SK-N-SH (cell line): ENCODE measurements at regions not wholly inside any gene's neighbourhood (a gene's known extent, or its start where the extent isn't known, plus 50 kb on each side); places are given as distances from the start of the nearest gene placed in this dataset.

ENCODE experiments used
- CTCF ChIA-PET: fragments of 300-600, 350-600 bp; formaldehyde crosslinking; extraction: SDS; loops from one replicate; lab custom pipeline; 2021; lab: Yijun Ruan, JAX
- POLR2A ChIA-PET: fragments of 350-600 bp; sonication (Branson Sonifier 250); formaldehyde crosslinking; extraction: SDS; loops from one replicate; lab custom pipeline; 2020; ENCODE audit warnings: antibody characterized with exemption, inconsistent platforms; lab: Yijun Ruan, JAX
- DNase-seq: peaks from one replicate; pipeline ENCODE4 v3.0.0; 2012
- H2AFZ ChIP-seq: fragments of 200-600 bp; sonication (generic); 2 replicates; pipeline ENCODE4 v1.8.1; 2016; ENCODE audit warnings: antibody characterized with exemption, mild to moderate bottlenecking, low read depth
- H3F3A ChIP-seq: fragments of 200-600 bp; sonication (generic); replicated peaks from 2 replicates; pipeline ENCODE3; 2016; ENCODE audit warnings: antibody characterized with exemption, mild to moderate bottlenecking; ENCODE audit not compliant: insufficient read depth
- H3K27ac ChIP-seq, 2 experiments: fragments of 200-500 bp in 1 of 2; fragments of 200-600 bp in 1 of 2; sonication (Bioruptor generic) in 1 of 2; sonication (generic), shearing (Covaris generic) in 1 of 2; 2 replicates each; pipeline versions ENCODE4 v1.5.1 to v1.6.1; 2014 to 2016; ENCODE audit warnings: low read depth in 2 of 2, inconsistent platforms in 1 of 2, low read length in 1 of 2, mild to moderate bottlenecking in 1 of 2, mixed read lengths in 1 of 2
- H3K27me3 ChIP-seq: fragments of 200-600 bp; sonication (generic), shearing (Covaris generic); 2 replicates; pipeline ENCODE4 v1.6.1; 2016; ENCODE audit warnings: mixed run types; ENCODE audit not compliant: insufficient read depth
- H3K36me3 ChIP-seq, 2 experiments: fragments of 200-500 bp in 1 of 2; fragments of 200-600 bp in 1 of 2; sonication (Bioruptor generic) in 1 of 2; sonication (generic) in 1 of 2; replicated peaks in 1 of 2; 2 replicates each; pipeline versions ENCODE3 to v1.5.1; 2014 to 2016; ENCODE audit warnings: low read length in 1 of 2, mild to moderate bottlenecking in 1 of 2; ENCODE audit not compliant: insufficient read depth in 2 of 2, control insufficient read depth in 1 of 2
- H3K4me1 ChIP-seq, 2 experiments: fragments of 200-500 bp in 1 of 2; fragments of 200-600 bp in 1 of 2; sonication (Bioruptor generic) in 1 of 2; sonication (generic), shearing (Covaris generic) in 1 of 2; 2 replicates each; pipeline versions ENCODE4 v1.5.1 to v1.6.1; 2014 to 2016; ENCODE audit warnings: low read depth in 1 of 2, low read length in 1 of 2, mixed run types in 1 of 2; ENCODE audit not compliant: insufficient read depth in 2 of 2, control insufficient read depth in 1 of 2
- H3K4me2 ChIP-seq: fragments of 200-600 bp; sonication (generic), shearing (Covaris generic); 2 replicates; pipeline ENCODE4 v1.6.1; 2017; ENCODE audit warnings: mixed run types
- H3K4me3 ChIP-seq, 2 experiments: fragments of 200-500 bp in 1 of 2; fragments of 200-600 bp in 1 of 2; sonication (Bioruptor generic) in 1 of 2; sonication (generic), shearing (Covaris generic) in 1 of 2; 2 replicates each; pipeline versions ENCODE4 v1.5.1 to v1.8.1; 2014 to 2016; ENCODE audit warnings: low read depth in 2 of 2, inconsistent platforms in 1 of 2, low read length in 1 of 2, mild to moderate bottlenecking in 1 of 2, mixed read lengths in 1 of 2, moderate library complexity in 1 of 2
- H3K79me2 ChIP-seq: fragments of 200-600 bp; sonication (generic); 2 replicates; pipeline ENCODE4 v1.8.1; 2017; ENCODE audit warnings: mild to moderate bottlenecking; ENCODE audit not compliant: insufficient read depth
- H3K9ac ChIP-seq: fragments of 200-600 bp; sonication (generic); 2 replicates; pipeline ENCODE4 v1.6.1; 2017; ENCODE audit warnings: mixed run types
- H3K9me2 ChIP-seq: fragments of 200-600 bp; sonication (generic); 2 replicates; pipeline ENCODE4 v1.6.1; 2017; ENCODE audit warnings: mixed run types
- H3K9me3 ChIP-seq: fragments of 200-600 bp; sonication (generic); 2 replicates; pipeline ENCODE4 v1.6.1; 2017; ENCODE audit warnings: mixed run types, mild to moderate bottlenecking, moderate library complexity
- H4K20me1 ChIP-seq: fragments of 200-600 bp; sonication (generic); 2 replicates; pipeline ENCODE4 v1.6.1; 2017; ENCODE audit warnings: mild to moderate bottlenecking, mixed run types; ENCODE audit not compliant: insufficient read depth
- ELF1 ChIP-seq: IDR thresholded peaks from 2 replicates; pipeline ENCODE4 v1.4.0; 2012
- EP300 ChIP-seq, 2 experiments: IDR thresholded peaks; 2 replicates each; pipeline versions ENCODE4 v1.4.0 to v1.6.1; 2012; ENCODE audit warnings: borderline replicate concordance in 1 of 2, low read depth in 1 of 2, low read length in 1 of 2
- EZH2phosphoT487 ChIP-seq: fragments of 200-600 bp; sonication (generic); IDR thresholded peaks from 2 replicates; pipeline ENCODE4 v1.6.1; 2017; ENCODE audit warnings: low read depth, mixed run types, mild to moderate bottlenecking, antibody characterized with exemption, moderate library complexity, borderline replicate concordance
- FOXJ3 ChIP-seq: sonication (generic); formaldehyde crosslinking; IDR thresholded peaks from 2 replicates; pipeline ENCODE4 v1.5.1; 2020; ENCODE audit warnings: mild to moderate bottlenecking, missing genetic modification reagents
- GABPA ChIP-seq: IDR thresholded peaks from 2 replicates; pipeline ENCODE4 v1.4.0; 2012; ENCODE audit warnings: low read depth, mild to moderate bottlenecking
- IRF3 ChIP-seq: fragments of 150-350 bp; IDR thresholded peaks from 2 replicates; pipeline ENCODE4 v1.6.1; 2016; ENCODE audit warnings: mild to moderate bottlenecking, low read depth, low read length
- MAX ChIP-seq: IDR thresholded peaks from 2 replicates; pipeline ENCODE4 v1.4.0; 2012; ENCODE audit warnings: low read depth
- MEF2A ChIP-seq: IDR thresholded peaks from 2 replicates; pipeline ENCODE4 v1.4.0; 2012; ENCODE audit warnings: low read depth, borderline replicate concordance
- NRF1 ChIP-seq: IDR thresholded peaks from 2 replicates; pipeline ENCODE4 v1.6.1; 2012; ENCODE audit warnings: low read depth, mild to moderate bottlenecking, low read length
- RAD21 ChIP-seq: IDR thresholded peaks from 2 replicates; pipeline ENCODE4 v1.6.1; 2012; ENCODE audit warnings: mild to moderate bottlenecking, low read length
- RCOR1 ChIP-seq: fragments of 150-350 bp; IDR thresholded peaks from 2 replicates; pipeline ENCODE4 v1.6.1; 2017; ENCODE audit warnings: antibody characterized with exemption, low read length
- REST ChIP-seq: IDR thresholded peaks from 2 replicates; pipeline ENCODE4 v1.6.1; 2012; ENCODE audit warnings: mild to moderate bottlenecking, low read depth, low read length, moderate library complexity
- RXRA ChIP-seq: IDR thresholded peaks from 2 replicates; pipeline ENCODE4 v1.4.0; 2012; ENCODE audit warnings: low read depth, mild to moderate bottlenecking, borderline replicate concordance
- TAF1 ChIP-seq: IDR thresholded peaks from 2 replicates; pipeline ENCODE4 v1.6.1; 2012; ENCODE audit warnings: low read depth, mild to moderate bottlenecking, low read length, moderate library complexity, borderline replicate concordance
- TCF12 ChIP-seq: IDR thresholded peaks from 2 replicates; pipeline ENCODE4 v1.4.0; 2012
- TEAD4 ChIP-seq: IDR thresholded peaks from 2 replicates; pipeline ENCODE4 v1.4.0; 2012; ENCODE audit warnings: mild to moderate bottlenecking, borderline replicate concordance; ENCODE audit not compliant: insufficient read depth
- USF1 ChIP-seq: IDR thresholded peaks from 2 replicates; pipeline ENCODE4 v1.4.0; 2012; ENCODE audit warnings: low read depth, borderline replicate concordance
- ZBTB33 ChIP-seq: IDR thresholded peaks from 2 replicates; pipeline ENCODE4 v1.4.0; 2012; ENCODE audit warnings: low read depth, borderline replicate concordance
- WGBS: methylation state at CpG from one replicate; pipeline ENCODE4 v1.1.6; 2017; ENCODE audit warnings: low lambda C conversion rate; 5-methylcytosine and 5-hydroxymethylcytosine counted together
- TF ChIP-seq, protein P1 (sequence below): fragments of 150-350 bp; IDR thresholded peaks from 2 replicates; pipeline ENCODE4 v1.6.1; 2017; ENCODE audit warnings: antibody characterized with exemption, low read length, low read depth, borderline replicate concordance

GRCh38 chr5:172571892-172572291 lies 69.2 kb upstream of the NEURL1B start:
- H3K36me3 ChIP-seq, result no peaks in the 10 kb centered on the region
- no peak overlapping the region for H3K4me3 ChIP-seq
- H3K27me3 ChIP-seq, result peaks cover 16% of the 10 kb centered on the region; the same call in 1 of the 2 replicates
- H3K4me1 ChIP-seq, result peaks cover 0 to 12% of the 10 kb centered on the region in 2 experiments; a peak in 1 of 4 replicates
- ChIA-PET POLR2A (no interaction called here), CTCF (interaction anchor here (1.3 to 1.4 kb wide), 2 partner anchors 11 to 92 kb away, joined by 3 to 4 read pairs; no protein-coding TSS in a partner anchor)
- no peaks in the 10 kb centered on the region for H3K79me2 ChIP-seq
- H3K27ac ChIP-seq, result no peak overlapping the region
- WGBS, result 68% methylated on average over 8 of the region's 8 CpGs
- TF ChIP-seq NRF1, result no peak
- no peaks in the 10 kb centered on the region for H3K9me2 ChIP-seq
- no peak for DNase-seq
- H3F3A ChIP-seq, result no peaks in the 10 kb centered on the region
- no peak overlapping the region for H2AFZ ChIP-seq
- H4K20me1 ChIP-seq, result no peaks in the 10 kb centered on the region
- no peak overlapping the region for H3K4me2 ChIP-seq
- no peaks in the 10 kb centered on the region for H3K9me3 ChIP-seq
- no peak overlapping the region for H3K9ac ChIP-seq

- no peak overlapping the region for H3K4me2 ChIP-seq
- CTCF ChIA-PET, result interaction anchor here (1.3 to 1.4 kb wide), 2 partner anchors 10 to 92 kb away, joined by 3 to 4 read pairs; no protein-coding TSS in a partner anchor
- H3K36me3 ChIP-seq, result no peaks in the 10 kb centered on the region
- H3K27ac ChIP-seq, result no peak overlapping the region
- POLR2A ChIA-PET, result no interaction called here
- H3K4me1 ChIP-seq, result peaks cover 0 to 12% of the 10 kb centered on the region in 2 experiments; a peak in 1 of 4 replicates
- H2AFZ ChIP-seq, result no peak overlapping the region
- H3K9me3 ChIP-seq, result no peaks in the 10 kb centered on the region
- no peak for DNase-seq
- 44% methylated on average over 3 of the region's 3 CpGs for WGBS
- H3F3A ChIP-seq, result no peaks in the 10 kb centered on the region
- no peak overlapping the region for H3K4me3 ChIP-seq
- no peaks in the 10 kb centered on the region for H3K9me2 ChIP-seq
- no peak overlapping the region for H3K9ac ChIP-seq
- peaks cover 17% of the 10 kb centered on the region; the same call in 1 of the 2 replicates for H3K27me3 ChIP-seq
- H3K79me2 ChIP-seq, result no peaks in the 10 kb centered on the region
- H4K20me1 ChIP-seq, result no peaks in the 10 kb centered on the region
- no peak for TF ChIP-seq ZBTB33
- no peak for TF ChIP-seq USF1
- TF ChIP-seq EP300 (IDR thresholded peaks at IDR 0.05; ENCODE audit: borderline replicate concordance in 1 of 2, low read depth in 1 of 2, low read length in 1 of 2), result no peak
- TF ChIP-seq RAD21, result no peak
- TF ChIP-seq REST, result no peak
- no peak for TF ChIP-seq NRF1
- TF ChIP-seq MEF2A, result no peak
- no peak for TF ChIP-seq GABPA
- no peak for TF ChIP-seq MAX
- no peak for TF ChIP-seq RCOR1
- TF ChIP-seq IRF3, result no peak
- no peak for TF ChIP-seq ELF1
- TF ChIP-seq RXRA, result no peak
- no peak for TF ChIP-seq TAF1
- no peak for TF ChIP-seq FOXJ3
- no peak for TF ChIP-seq TEAD4
- TF ChIP-seq EZH2phosphoT487, result no peak
- TF ChIP-seq TCF12, result no peak
- TF ChIP-seq, protein P1, sequence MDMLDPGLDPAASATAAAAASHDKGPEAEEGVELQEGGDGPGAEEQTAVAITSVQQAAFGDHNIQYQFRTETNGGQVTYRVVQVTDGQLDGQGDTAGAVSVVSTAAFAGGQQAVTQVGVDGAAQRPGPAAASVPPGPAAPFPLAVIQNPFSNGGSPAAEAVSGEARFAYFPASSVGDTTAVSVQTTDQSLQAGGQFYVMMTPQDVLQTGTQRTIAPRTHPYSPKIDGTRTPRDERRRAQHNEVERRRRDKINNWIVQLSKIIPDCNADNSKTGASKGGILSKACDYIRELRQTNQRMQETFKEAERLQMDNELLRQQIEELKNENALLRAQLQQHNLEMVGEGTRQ, result no peak
Observed at GRCh38 chr5:172571413-172571812, 69.7 kb upstream of the NEURL1B start.
